ENCODE measurements at regions not wholly inside any gene's neighbourhood (a gene's known extent, or its start where the extent isn't known, plus 50 kb on each side); places are given as distances from the start of the nearest gene placed in this dataset.

DNA sequence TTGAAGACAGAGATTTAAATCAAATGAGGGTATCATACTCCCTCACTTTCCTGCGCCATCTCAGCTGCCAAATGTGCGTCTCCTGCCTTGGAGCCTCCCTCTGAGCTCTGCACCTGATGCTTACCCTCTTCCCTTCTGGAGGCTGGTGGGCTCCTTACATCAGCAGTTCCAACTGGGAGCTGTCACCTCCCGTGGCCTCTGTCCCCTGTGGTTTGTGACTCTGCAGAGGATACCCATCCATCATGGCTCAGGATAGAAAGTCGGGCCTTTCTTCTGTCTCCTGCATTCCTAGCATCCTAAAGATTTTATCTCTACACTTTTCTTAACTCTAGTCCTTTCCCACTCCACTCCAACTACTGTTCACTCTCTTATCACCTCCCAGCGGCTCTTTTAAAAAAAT lies 570.6 kb downstream of the BCL11B start:
- no peak overlapping the region for H3K27ac ChIP-seq
- no peaks in the 10 kb centered on the region for H3K9me3 ChIP-seq
- H3K9ac ChIP-seq (ENCODE audit: low read depth in 2 of 2, low read length in 2 of 2), result no peak overlapping the region
- no peak for DNase-seq
- H3K4me3 ChIP-seq, result no peak overlapping the region
- H3K27me3 ChIP-seq, result no peaks in the 10 kb centered on the region
- H3K4me1 ChIP-seq, result no peaks in the 10 kb centered on the region
- TF ChIP-seq, protein P1, sequence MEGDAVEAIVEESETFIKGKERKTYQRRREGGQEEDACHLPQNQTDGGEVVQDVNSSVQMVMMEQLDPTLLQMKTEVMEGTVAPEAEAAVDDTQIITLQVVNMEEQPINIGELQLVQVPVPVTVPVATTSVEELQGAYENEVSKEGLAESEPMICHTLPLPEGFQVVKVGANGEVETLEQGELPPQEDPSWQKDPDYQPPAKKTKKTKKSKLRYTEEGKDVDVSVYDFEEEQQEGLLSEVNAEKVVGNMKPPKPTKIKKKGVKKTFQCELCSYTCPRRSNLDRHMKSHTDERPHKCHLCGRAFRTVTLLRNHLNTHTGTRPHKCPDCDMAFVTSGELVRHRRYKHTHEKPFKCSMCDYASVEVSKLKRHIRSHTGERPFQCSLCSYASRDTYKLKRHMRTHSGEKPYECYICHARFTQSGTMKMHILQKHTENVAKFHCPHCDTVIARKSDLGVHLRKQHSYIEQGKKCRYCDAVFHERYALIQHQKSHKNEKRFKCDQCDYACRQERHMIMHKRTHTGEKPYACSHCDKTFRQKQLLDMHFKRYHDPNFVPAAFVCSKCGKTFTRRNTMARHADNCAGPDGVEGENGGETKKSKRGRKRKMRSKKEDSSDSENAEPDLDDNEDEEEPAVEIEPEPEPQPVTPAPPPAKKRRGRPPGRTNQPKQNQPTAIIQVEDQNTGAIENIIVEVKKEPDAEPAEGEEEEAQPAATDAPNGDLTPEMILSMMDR (IDR thresholded peaks at IDR 0.05), result no peak
- intact Hi-C loops (cut with DNase I), result no loop called here
- no peaks in the 10 kb centered on the region for H3K36me3 ChIP-seq

GRCh38 chr14:98704441-98704840 lies 567.6 kb downstream of the BCL11B start:
- Histone ChIP-seq H3K9ac (ENCODE audit: low read depth in 2 of 2, low read length in 2 of 2) (no peak overlapping the region), H3K9me3 (no peaks in the 10 kb centered on the region), H3K27me3 (no peaks in the 10 kb centered on the region), H3K36me3 (no peaks in the 10 kb centered on the region), H3K4me3 (no peak overlapping the region), H3K4me1 (no peaks in the 10 kb centered on the region), H3K27ac (no peak overlapping the region)
- DNase-seq, result no peak
- TF ChIP-seq, protein P1 (IDR thresholded peaks at IDR 0.05), result no peak
- intact Hi-C loops (cut with DNase I), result no loop called here

GRCh38 chr14:98705871-98706300 lies 566.1 kb downstream of the BCL11B start:
- Histone ChIP-seq H3K4me3 (no peak overlapping the region), H3K4me1 (no peaks in the 10 kb centered on the region), H3K27me3 (no peaks in the 10 kb centered on the region), H3K36me3 (no peaks in the 10 kb centered on the region), H3K9me3 (no peaks in the 10 kb centered on the region), H3K9ac (ENCODE audit: low read depth in 2 of 2, low read length in 2 of 2) (no peak overlapping the region), H3K27ac (no peak overlapping the region)
- intact Hi-C loops (cut with DNase I), result no loop called here
- TF ChIP-seq, protein P1 (IDR thresholded peaks at IDR 0.05), result no peak
- no peak for DNase-seq

- Histone ChIP-seq H3K9me3 (no peaks in the 10 kb centered on the region), H3K27me3 (no peaks in the 10 kb centered on the region), H3K4me3 (no peak overlapping the region), H3K9ac (ENCODE audit: low read depth in 2 of 2, low read length in 2 of 2) (no peak overlapping the region), H3K4me1 (no peaks in the 10 kb centered on the region), H3K27ac (no peak overlapping the region), H3K36me3 (no peaks in the 10 kb centered on the region)
- no peak for DNase-seq
- TF ChIP-seq, protein P1 (IDR thresholded peaks at IDR 0.05), result no peak
- intact Hi-C loops (cut with DNase I), result no loop called here
Measured at GRCh38 chr14:98707522-98707921, 564.5 kb downstream of the BCL11B start.

DNA sequence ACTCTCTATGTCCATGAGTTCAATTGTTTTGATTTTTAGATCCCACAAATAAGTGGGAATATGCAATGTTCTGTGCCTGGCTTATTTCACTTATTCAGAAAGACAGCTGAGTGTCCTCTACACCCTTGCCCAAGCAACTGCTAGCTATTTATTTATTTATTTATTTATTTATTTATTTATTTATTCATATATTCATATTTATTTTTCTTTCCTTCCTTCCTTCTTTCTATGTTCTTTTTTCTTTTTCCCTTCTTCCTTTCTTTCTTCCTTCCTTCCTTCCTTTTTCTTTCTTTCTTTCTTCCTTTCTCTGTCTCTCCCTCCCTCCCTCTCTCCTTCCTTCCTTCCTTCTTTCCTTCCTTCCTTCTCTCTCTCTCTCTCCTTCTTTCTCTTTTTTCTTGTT lies 563.4 kb downstream of the BCL11B start:
- intact Hi-C loops (cut with DNase I), result no loop called here
- H3K9me3 ChIP-seq, result no peaks in the 10 kb centered on the region
- H3K9ac ChIP-seq (ENCODE audit: low read depth in 2 of 2, low read length in 2 of 2), result no peak overlapping the region
- H3K36me3 ChIP-seq, result no peaks in the 10 kb centered on the region
- TF ChIP-seq, protein P1 (IDR thresholded peaks at IDR 0.05), result no peak
- H3K4me3 ChIP-seq, result no peak overlapping the region
- no peak overlapping the region for H3K27ac ChIP-seq
- no peaks in the 10 kb centered on the region for H3K4me1 ChIP-seq
- H3K27me3 ChIP-seq, result no peaks in the 10 kb centered on the region
- no peak for DNase-seq

DNA sequence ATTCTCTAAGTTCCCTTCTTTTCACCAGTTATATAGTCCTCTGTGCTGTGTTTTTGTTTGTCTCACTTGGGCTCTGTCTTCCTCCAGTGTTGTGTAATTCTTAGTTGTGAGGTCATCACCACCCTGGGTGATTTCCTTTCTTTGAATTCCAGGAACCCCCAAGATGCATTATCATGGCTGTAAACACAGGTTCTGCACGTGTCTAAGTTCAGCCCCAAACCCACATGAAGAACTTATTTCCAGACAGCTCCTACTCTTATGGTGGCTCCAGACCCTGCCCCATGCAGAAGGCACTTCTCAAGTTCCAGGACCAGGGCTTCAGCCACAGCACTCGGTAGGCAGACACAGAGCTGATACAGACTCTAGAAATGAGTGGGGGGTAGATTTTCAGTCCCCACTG lies 560.5 kb downstream of the BCL11B start:
- no peaks in the 10 kb centered on the region for H3K36me3 ChIP-seq
- H3K9me3 ChIP-seq, result no peaks in the 10 kb centered on the region
- no peak overlapping the region for H3K27ac ChIP-seq
- no peak overlapping the region for H3K9ac ChIP-seq (ENCODE audit: low read depth in 2 of 2, low read length in 2 of 2)
- intact Hi-C loops (cut with DNase I), result no loop called here
- no peak for DNase-seq
- no peaks in the 10 kb centered on the region for H3K4me1 ChIP-seq
- TF ChIP-seq, protein P1 (IDR thresholded peaks at IDR 0.05), result no peak
- H3K4me3 ChIP-seq, result no peak overlapping the region
- H3K27me3 ChIP-seq, result no peaks in the 10 kb centered on the region

Measured in colonic mucosa (tissue), 4 donors.